ENCODE measurements at regions not wholly inside any gene's neighbourhood (a gene's known extent, or its start where the extent isn't known, plus 50 kb on each side); places are given as distances from the start of the nearest gene placed in this dataset.
A peak's percentile ranks its signal among the peaks of the same experiment; 100 is the strongest.

DNA sequence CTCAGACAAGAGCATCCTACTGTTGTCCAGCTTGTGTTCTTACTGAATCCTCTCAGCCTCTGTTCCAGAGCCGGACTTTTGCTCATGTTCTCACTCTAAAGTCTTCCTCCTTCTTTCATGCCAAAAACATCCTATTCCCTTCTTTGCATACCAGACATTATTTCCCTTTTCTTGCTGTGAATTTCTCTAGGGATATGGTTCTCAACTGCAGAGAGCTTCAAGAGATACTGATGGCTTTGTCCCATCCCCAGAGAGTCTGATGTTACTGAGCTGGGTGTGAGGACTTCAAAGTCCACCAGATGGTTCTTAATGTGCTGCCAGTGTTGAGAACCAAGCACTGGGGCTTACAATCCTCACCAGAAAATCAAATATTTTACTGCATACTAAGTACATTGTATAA is 98.6 kb upstream of the FER start:
- no peak for DNase-seq (ENCODE audit: low spot score)

- DNase-seq (ENCODE audit: low spot score) = peak; percentile 64
Measured at GRCh38 chr5:108642170-108642906, 105.4 kb upstream of the FER start.

DNA sequence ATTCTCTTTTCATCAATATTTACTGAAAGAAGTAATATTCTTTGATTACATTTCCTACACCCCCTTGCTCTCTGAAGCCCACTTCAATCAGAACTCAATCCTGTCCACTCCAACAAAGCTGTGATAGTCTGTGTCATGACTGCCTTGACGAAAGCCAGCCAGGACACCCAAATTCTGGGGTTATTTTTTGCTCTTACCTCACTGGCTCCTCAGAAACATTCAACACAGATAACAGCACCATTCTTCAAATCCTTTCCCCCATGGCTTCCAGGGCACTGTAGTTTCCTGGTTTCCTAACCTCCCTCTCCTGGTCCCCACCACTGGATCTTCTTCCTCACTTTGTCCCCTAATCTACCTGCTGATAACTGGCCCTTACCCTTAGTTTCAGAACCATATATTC is 106.1 kb upstream of the FER start:
- no peak for DNase-seq (ENCODE audit: low spot score)

GRCh38 chr5:108639366-108639765 is 108.3 kb upstream of the FER start:
- no peak for DNase-seq (ENCODE audit: low spot score)

- no peak for DNase-seq (ENCODE audit: low spot score)
Measured at GRCh38 chr5:108638021-108638420, 109.7 kb upstream of the FER start.

DNA sequence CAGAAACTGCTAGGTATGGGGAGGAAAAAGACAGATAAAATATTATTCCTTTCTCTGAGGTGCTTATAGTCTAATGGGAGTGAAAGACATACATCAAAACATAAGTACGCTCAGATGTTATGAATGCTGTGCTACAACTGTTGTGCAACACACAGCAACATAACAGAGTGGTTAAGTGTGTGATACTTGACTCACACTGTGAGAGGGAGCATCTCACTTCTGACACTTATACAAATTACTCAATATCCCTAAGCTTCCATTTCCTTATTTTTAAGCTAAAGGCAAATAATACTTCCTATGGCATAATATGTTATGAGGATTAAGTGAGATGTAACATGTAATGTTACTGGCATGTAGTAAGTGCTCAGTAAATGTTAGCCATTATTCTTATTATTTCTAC is 110.6 kb upstream of the FER start:
- DNase-seq (ENCODE audit: low spot score) = no peak

GRCh38 chr5:108636135-108636853 is 111.4 kb upstream of the FER start:
- no peak for DNase-seq (ENCODE audit: low spot score)

DNA sequence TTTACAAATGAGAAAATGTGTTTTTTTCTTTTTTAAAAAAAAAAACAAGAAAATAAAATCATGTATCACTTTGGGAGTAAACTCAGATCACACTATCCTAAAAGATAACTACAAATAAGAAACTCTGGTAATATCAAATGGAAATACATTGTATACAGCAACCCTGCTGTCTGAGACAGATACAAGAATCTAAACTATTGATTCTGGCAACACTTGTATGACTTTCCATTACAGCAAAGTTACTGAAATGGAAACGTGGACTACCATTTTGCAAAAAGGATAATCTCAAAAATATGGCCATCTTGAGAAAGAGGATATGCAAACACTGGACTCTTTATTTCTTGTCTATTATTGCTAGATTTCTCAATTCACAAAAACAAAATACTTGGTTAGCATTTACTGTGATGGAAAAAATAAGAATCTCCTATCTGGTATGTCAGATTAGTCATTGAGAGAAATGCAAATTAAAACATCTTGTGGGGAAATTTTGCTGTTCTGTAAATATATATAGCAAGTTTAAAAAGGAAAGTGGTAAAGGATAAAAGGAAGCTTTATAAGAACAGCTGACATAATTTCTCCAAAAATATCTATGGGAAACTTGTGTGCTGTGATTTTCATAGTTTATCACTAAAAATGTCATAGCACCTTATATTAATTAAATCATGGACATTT is 112.9 kb upstream of the FER start:
- no peak for DNase-seq (ENCODE audit: low spot score)

DNA sequence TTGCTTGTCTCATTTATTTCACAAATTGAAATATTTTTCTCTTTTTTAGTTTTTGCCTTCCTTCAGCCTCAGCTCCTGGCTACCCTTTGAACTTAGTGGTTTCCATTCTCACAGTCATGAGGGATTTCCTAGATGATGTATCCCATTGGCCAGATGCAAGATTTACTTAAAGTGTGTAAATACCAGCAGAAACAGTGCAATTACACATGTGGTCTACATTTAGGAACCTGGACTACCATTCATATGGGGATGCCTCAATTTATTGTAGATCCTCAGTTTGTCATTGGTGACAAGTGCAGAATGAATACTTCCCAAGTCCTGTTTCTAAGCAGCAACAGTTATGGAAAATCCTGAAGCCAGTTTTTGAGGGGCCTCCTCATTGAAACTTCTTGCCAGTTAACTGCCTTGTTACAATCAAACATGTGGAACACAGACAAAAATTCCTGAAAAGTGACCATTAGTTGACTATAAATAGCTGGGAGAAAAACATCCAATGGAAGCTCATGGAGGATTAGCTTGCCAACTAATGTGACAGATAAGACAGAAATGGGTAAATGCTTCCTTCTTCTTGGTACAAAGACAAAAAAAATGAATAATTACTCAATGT is 113.6 kb upstream of the FER start:
- no peak for DNase-seq (ENCODE audit: low spot score)

DNA sequence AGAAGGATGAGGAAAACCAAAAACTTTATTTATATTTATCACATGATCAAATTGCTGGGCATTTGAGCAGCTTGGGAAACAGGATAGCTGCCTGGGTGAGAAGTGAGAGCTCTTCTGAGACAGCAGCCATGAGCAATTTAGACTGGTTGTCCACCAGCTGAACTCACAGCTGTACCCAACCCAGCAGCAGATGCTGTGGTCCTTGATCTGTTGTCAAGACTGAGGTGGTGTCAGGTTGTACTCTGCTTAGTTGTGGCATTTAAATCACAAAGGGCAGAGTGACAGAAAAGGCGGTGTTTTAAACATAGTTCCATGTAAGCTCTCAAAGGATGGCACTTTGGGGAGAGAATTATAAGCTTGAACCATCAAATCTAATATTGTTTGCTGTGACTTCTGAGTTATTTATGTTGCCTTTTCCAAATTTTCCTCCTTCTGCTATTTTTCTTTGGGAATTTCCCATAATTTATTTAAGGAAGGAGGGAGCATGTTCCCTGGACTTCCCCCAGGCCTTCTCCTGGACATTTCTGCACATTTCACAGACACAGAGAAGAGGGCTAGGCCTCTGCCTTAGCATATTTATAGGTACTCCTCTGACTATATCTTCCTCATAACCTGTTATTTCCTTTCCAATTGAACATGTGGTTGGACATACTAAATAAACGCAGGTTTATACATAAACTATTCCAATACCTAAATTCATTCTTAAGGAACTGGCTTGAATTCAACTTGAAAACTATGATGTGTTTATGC is 117.7 kb upstream of the FER start:
- DNase-seq (ENCODE audit: low spot score) = no peak

- no peak for DNase-seq (ENCODE audit: low spot score)
Measured at GRCh38 chr5:108625654-108626053, 122.0 kb upstream of the FER start.

- no peak for DNase-seq (ENCODE audit: low spot score)
Measured at GRCh38 chr5:108623826-108624225, 123.9 kb upstream of the FER start.

DNA sequence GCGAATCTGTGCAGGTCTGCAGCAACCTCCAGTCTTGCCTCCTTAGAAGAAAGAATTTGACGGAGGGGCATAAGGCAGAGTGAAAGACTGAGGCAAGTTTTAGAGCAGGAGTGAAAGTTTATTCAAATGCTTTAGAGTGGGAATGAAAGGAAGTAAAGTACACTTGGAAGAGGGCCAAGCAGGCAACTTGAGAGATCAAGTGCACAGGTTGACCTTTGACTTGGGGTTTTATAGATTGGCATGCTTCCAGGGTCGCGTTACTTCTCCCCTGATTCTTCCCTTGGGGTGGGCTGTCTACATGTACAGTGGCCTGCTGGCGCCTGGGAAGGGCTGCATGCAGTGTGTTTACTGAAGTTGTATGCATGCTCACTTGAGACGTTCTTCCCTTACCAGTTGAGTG is 127.2 kb upstream of the FER start:
- no peak for DNase-seq (ENCODE audit: low spot score)

DNA sequence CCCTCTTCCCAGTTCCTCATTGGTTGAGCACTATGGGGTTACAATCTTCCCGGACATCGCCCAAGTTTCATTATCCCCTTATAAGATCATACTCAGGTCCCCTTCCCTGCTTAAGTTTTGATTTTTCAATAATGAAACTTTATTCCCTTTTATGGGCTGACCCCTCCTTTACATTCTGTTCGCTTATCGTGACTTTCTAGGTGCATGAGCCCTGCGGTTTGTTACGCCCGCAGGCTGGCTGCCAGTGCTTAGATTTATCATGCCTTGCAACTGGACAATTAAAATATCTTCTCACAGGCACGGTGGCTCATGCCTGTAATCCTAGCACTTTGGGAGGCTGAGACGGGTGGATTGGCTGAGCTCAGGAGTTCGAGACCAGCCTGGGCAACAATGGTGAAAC is 127.9 kb upstream of the FER start:
- no peak for DNase-seq (ENCODE audit: low spot score)

GRCh38 chr5:108617467-108618435 is 129.9 kb upstream of the FER start:
- DNase-seq (ENCODE audit: low spot score) = no peak

GRCh38 chr5:108615216-108615615 is 132.5 kb upstream of the FER start:
- DNase-seq (ENCODE audit: low spot score) = no peak

DNA sequence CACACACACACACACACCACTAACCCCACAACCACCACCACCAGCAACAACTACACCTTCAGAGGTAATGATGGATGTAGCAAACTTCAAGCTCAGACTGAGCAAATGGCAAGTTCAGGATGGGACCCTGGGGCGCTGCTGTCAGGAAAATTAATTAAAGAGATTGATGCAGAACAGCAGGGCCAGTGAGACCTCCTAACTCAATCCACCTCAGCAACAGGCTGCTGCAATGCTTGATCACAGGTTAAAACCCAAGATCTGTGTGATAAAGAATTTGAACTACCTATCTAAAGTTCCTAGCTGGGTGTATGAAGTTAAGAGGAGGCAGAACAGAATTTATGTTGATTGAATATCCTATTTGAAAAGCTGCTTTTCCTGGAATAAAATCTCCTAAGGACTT is 140.3 kb upstream of the FER start:
- DNase-seq (ENCODE audit: low spot score) = no peak

GRCh38 chr5:108606185-108606584 is 141.5 kb upstream of the FER start:
- DNase-seq (ENCODE audit: low spot score) = no peak

GRCh38 chr5:108602830-108603229 is 144.9 kb upstream of the FER start:
- DNase-seq (ENCODE audit: low spot score) = no peak

GRCh38 chr5:108590799-108591198 is 156.9 kb upstream of the FER start:
- DNase-seq (ENCODE audit: low spot score) = no peak

DNA sequence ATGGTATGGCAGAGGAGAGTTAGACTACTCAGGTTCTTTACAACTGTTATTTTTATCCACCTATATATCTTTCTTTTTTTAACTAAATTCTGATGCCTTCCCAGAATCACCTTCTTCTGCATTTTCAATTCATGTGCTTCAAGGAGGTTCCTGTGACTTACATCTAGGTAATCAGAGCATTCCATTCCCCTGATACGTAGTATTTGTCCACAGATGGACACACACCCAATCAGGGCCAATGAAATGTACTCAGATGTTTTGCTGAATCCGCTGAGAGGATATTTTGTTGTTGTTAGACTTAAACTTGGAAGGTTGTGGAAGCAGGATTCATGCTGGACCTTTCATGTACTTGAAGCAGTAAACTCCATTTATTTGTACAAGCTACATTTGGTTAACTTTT is 159.4 kb upstream of the FER start:
- no peak for DNase-seq (ENCODE audit: low spot score)

Measured in activated CD4-positive, alpha-beta T cell treated with anti-CD3 and anti-CD28 coated beads, Interleukin-2, Interleukin-4, amounts not matched to agents 100 ng/mL and 50 ng/mL, durations not matched to agents 16 hours and 8 hours (primary cell).